LNCaP clone FGC (cell line): ENCODE measurements at regions not wholly inside any gene's neighbourhood (a gene's known extent, or its start where the extent isn't known, plus 50 kb on each side); places are given as distances from the start of the nearest gene placed in this dataset.
"Not testable (repeated sequence)": the region's sequence is repeated elsewhere in the genome, so short reads cannot be mapped to it uniquely, and the experiment has no call there.

Experiments used
- DNase-seq: peaks from one replicate; pipeline ENCODE4 v3.0.0-alpha.2; 2011; ENCODE audit warnings: low read depth
- H3K4me3 ChIP-seq: 2 replicates; pipeline ENCODE4 v1.5.1; 2011; ENCODE audit warnings: mild to moderate bottlenecking, low read depth, low read length, control low read depth
- TF ChIP-seq, protein P1 (sequence below): IDR thresholded peaks from 2 replicates; pipeline ENCODE4 v1.5.1; 2012; ENCODE audit warnings: mild to moderate bottlenecking; ENCODE audit not compliant: control insufficient read depth, insufficient read depth; ENCODE audit errors: extremely low read depth

DNA sequence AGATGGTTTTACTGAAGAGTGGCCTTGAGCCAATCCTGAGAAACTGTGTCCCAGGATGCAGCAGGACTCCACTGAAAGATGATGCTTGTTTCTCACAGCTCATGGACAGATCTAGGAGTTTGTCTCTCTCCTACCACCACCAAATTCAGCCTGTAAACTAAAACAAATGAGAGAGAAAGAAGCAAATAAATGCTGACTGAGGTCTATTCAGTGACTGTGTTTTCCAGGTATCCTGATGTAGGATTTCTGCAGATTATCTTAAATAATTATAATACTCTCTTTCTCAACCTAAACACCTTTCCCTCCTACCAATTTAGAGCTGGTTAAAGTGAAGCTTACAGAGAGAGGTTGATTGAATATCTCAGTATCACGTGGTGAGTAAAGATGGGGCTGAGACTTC lies 599.6 kb upstream of the LCORL start:
- H3K4me3 ChIP-seq: no peak overlapping the region
- TF ChIP-seq, protein P1, sequence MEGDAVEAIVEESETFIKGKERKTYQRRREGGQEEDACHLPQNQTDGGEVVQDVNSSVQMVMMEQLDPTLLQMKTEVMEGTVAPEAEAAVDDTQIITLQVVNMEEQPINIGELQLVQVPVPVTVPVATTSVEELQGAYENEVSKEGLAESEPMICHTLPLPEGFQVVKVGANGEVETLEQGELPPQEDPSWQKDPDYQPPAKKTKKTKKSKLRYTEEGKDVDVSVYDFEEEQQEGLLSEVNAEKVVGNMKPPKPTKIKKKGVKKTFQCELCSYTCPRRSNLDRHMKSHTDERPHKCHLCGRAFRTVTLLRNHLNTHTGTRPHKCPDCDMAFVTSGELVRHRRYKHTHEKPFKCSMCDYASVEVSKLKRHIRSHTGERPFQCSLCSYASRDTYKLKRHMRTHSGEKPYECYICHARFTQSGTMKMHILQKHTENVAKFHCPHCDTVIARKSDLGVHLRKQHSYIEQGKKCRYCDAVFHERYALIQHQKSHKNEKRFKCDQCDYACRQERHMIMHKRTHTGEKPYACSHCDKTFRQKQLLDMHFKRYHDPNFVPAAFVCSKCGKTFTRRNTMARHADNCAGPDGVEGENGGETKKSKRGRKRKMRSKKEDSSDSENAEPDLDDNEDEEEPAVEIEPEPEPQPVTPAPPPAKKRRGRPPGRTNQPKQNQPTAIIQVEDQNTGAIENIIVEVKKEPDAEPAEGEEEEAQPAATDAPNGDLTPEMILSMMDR: no peak
- DNase-seq: no peak

DNA sequence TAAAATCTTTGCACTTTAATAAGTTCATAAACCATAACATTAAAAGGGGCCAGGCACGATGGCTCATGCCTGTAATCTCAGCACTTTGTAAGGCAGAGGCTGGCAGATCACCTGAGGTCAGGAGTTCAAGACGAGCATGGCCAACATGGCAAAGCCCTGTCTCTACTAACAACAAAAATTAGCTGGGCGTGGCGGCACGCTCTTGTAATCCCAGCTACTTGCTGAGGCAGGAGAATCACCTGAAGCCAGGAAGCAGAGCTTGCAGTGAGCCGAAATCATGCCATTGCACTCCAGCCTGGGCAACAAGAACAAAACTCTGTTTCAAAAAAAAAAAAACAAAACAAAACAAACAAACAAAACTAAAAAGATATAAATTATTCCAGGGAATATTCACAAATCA lies 595.2 kb upstream of the LCORL start:
- no peak overlapping the region for H3K4me3 ChIP-seq
- no peak for DNase-seq
- TF ChIP-seq, protein P1: no peak

DNA sequence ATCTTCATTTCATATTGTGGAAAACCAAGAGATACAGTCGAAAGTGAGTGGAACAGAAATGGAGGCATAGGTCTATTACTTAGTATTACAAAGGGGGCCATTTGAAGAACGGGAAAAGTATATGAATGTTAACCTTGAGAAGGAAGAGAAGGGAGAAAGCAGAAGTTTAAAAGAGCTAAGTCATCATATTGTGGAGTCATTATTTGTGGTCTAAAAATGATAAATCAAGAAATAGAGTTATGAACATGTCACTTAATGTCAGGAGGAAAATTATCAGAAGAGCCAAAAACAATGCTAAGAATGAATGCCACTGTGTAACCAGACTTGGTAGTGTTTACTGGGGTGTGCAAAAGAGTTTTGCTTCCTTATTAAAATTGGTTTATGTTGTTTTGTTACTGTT lies 589.5 kb upstream of the LCORL start:
- no peak for DNase-seq
- TF ChIP-seq, protein P1: no peak
- H3K4me3 ChIP-seq: no peak overlapping the region

DNA sequence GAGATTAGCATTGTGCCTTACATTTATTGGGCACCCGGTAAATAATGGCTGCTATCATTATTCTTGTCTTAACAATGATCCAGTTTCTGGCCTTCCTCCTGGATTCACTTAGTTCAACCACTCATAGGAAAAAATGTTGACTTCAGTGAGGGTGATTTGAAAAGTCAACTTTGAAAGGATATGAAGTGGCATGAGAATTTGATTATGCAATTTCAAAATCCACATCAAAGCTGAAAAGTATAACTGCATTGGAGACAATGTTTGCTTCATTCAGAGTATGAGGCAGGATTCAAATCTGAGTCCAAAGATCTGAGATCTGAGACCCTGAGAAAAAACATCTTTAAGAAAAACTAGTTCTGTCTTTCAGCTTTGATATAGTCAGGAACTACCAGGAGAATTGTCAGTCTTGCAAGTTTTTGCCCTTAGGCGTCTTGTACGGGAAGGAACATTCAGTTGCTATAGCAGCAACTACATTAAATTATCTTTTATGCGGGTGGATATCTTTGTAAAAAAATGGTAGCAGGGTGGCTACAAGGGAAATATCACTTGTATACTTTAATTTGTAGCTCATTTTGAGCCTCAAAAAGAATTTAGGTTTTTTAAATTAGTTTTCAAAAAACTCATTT lies 587.5 kb upstream of the LCORL start:
- no peak overlapping the region for H3K4me3 ChIP-seq
- TF ChIP-seq, protein P1: no peak

DNA sequence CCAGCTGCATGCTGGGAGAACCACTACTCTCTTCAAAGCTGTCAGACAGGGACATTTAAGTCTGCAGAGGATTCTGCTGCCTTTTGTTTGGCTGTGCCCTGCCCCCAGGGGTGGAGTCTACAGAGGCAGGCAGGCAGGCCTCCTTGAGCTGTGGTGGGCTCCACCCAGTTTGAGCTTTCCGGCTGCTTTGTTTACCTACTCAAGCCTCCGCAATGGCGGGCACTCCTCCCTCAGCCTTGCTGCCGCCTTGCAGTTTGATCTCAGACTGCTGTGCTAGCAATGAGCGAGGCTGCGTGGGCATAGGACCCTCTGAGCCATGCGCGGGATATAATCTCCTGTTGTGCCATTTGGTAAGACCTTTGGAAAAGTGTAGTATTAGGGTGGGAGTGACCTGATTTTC lies 581.1 kb upstream of the LCORL start:
- DNase-seq, H3K4me3 ChIP-seq: not testable (repeated sequence)

More for the DNA sequence above, 587.5 kb upstream of the LCORL start:
- no peak for DNase-seq

DNA sequence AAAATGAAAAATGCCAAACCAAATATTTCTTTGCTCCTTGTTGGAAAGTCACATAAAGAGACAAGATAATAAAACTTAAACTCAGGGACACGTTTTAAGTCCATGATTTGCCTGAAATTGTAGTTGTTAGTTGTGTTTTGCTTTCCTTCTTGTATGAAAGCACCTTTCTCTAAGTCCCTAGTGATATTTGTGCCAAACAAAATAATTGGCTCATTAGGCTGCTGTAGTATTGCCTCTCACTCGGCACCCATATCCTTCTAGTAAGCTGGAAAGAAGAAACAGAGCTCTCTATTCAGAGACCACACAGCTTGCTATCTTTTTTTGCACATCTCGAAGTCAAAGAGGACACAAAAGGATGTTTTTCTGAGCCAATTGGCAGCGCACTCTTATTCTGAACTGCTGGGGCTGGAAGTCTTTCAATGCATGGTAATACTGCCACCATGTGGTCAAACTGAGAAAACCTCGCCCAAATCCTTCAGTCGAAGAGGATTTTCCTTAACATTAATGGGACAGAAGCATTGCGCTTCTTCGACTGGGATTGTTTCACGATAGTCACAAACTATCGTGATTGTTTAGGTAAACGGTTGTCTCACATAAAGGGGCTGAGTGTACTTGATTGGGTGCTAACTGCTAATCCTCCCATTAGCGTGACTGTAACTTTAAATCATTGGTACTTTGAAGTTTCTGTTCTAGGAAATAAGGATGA lies 571.9 kb upstream of the LCORL start:
- TF ChIP-seq, protein P1: peak; percentile 82
- DNase-seq: peak; percentile 58
- peak overlapping the region; percentile 31 for H3K4me3 ChIP-seq

DNA sequence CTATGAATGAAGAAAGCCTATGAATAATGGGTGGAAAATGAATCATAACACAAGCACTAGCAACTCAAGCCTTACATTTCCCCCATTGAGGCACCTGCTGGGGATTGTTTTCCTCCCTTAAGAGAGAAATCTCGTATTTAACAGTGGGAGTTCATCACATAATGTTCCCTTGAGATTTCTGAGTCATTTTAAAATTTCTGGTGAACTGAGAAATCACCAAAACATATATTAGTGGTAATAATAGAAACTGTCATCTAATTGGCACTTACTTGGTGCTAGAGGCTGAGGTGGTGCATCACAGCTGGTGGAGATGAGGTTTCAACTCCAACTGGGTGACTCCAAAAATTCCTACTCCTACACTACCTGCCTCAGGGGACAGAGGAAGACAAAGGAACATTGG lies 561.3 kb upstream of the LCORL start:
- H3K4me3 ChIP-seq: no peak overlapping the region
- TF ChIP-seq, protein P1: no peak
- no peak for DNase-seq
